ENCODE measurements at regions not wholly inside any gene's neighbourhood (a gene's known extent, or its start where the extent isn't known, plus 50 kb on each side); places are given as distances from the start of the nearest gene placed in this dataset.

- Mint-ChIP-seq H3K9me3 (ENCODE audit: unreplicated experiment) (peaks cover 17% of the 10 kb centered on the region), H3K27ac (ENCODE audit: unreplicated experiment) (no peak overlapping the region), H3K27me3 (ENCODE audit: insufficient read depth, unreplicated experiment) (no peaks in the 10 kb centered on the region), H3K4me3 (ENCODE audit: unreplicated experiment) (no peak overlapping the region), H3K36me3 (ENCODE audit: insufficient read depth, unreplicated experiment) (no peaks in the 10 kb centered on the region), H3K4me1 (ENCODE audit: low read depth, unreplicated experiment) (no peaks in the 10 kb centered on the region)
- Histone ChIP-seq H3K9me3 (no peaks in the 10 kb centered on the region), H3K36me3 (ENCODE audit: control insufficient read depth, insufficient read depth, low read length) (no peaks in the 10 kb centered on the region), H3K27me3 (replicated peaks; ENCODE audit: control insufficient read depth, insufficient read depth, low read length) (no peaks in the 10 kb centered on the region), H3K4me1 (no peaks in the 10 kb centered on the region), H3K4me3 (ENCODE audit: low read depth, low read length) (no peak overlapping the region)
- DNase-seq, result no peak
- BruUV-seq (replicated peaks), result no TSS peak
- POLR2A ChIA-PET, result no interaction called here
- CTCF ChIA-PET, result no interaction called here
- TF ChIP-seq CTCF (IDR thresholded peaks at IDR 0.05; ENCODE audit: insufficient read depth in 1 of 2, low read depth in 1 of 2, low read length in 1 of 2, severe bottlenecking in 1 of 2, unreplicated experiment in 1 of 2), result no peak
- intact Hi-C loops (cut with micrococcal nuclease; ENCODE audit: unreplicated experiment), result no loop called here
Observed at GRCh38 chr9:106065579-106066214, 371.4 kb downstream of the TMEM38B start.

- no peaks in the 10 kb centered on the region for H3K27me3 ChIP-seq (replicated peaks; ENCODE audit: control insufficient read depth, insufficient read depth, low read length)
- H3K4me1 ChIP-seq, result no peaks in the 10 kb centered on the region
- no peak for DNase-seq
- no peaks in the 10 kb centered on the region for H3K36me3 ChIP-seq (ENCODE audit: control insufficient read depth, insufficient read depth, low read length)
- H3K9me3 Mint-ChIP-seq (ENCODE audit: unreplicated experiment), result peaks cover 17% of the 10 kb centered on the region
- H3K36me3 Mint-ChIP-seq (ENCODE audit: insufficient read depth, unreplicated experiment), result no peaks in the 10 kb centered on the region
- no peaks in the 10 kb centered on the region for H3K9me3 ChIP-seq
- no peak overlapping the region for H3K4me3 Mint-ChIP-seq (ENCODE audit: unreplicated experiment)
- H3K4me3 ChIP-seq (ENCODE audit: low read depth, low read length), result no peak overlapping the region
- no peak for TF ChIP-seq CTCF (IDR thresholded peaks at IDR 0.05; ENCODE audit: insufficient read depth in 1 of 2, low read depth in 1 of 2, low read length in 1 of 2, severe bottlenecking in 1 of 2, unreplicated experiment in 1 of 2)
- BruUV-seq (replicated peaks), result no TSS peak
- POLR2A ChIA-PET, result no interaction called here
- CTCF ChIA-PET, result no interaction called here
- H3K27ac Mint-ChIP-seq (ENCODE audit: unreplicated experiment), result no peak overlapping the region
- H3K4me1 Mint-ChIP-seq (ENCODE audit: low read depth, unreplicated experiment), result no peaks in the 10 kb centered on the region
- intact Hi-C loops (cut with micrococcal nuclease; ENCODE audit: unreplicated experiment), result no loop called here
- H3K27me3 Mint-ChIP-seq (ENCODE audit: insufficient read depth, unreplicated experiment), result no peaks in the 10 kb centered on the region
Observed at GRCh38 chr9:106066940-106067524, 372.7 kb downstream of the TMEM38B start.

- no TSS peak for BruUV-seq (replicated peaks)
- no peak overlapping the region for H3K4me3 ChIP-seq (ENCODE audit: low read depth, low read length)
- no peaks in the 10 kb centered on the region for H3K4me1 Mint-ChIP-seq (ENCODE audit: low read depth, unreplicated experiment)
Observed at GRCh38 chr9:106069241-106069640, 374.9 kb downstream of the TMEM38B start.

More at GRCh38 chr9:106069241-106069640, 374.9 kb downstream of the TMEM38B start:
- Histone ChIP-seq H3K4me1 (no peaks in the 10 kb centered on the region), H3K27me3 (replicated peaks; ENCODE audit: control insufficient read depth, insufficient read depth, low read length) (no peaks in the 10 kb centered on the region), H3K9me3 (no peaks in the 10 kb centered on the region), H3K36me3 (ENCODE audit: control insufficient read depth, insufficient read depth, low read length) (no peaks in the 10 kb centered on the region)
- Mint-ChIP-seq H3K9me3 (ENCODE audit: unreplicated experiment) (peaks cover 17% of the 10 kb centered on the region), H3K36me3 (ENCODE audit: insufficient read depth, unreplicated experiment) (no peaks in the 10 kb centered on the region), H3K4me3 (ENCODE audit: unreplicated experiment) (no peak overlapping the region), H3K27me3 (ENCODE audit: insufficient read depth, unreplicated experiment) (no peaks in the 10 kb centered on the region), H3K27ac (ENCODE audit: unreplicated experiment) (no peak overlapping the region)
- intact Hi-C loops (cut with micrococcal nuclease; ENCODE audit: unreplicated experiment), result no loop called here
- DNase-seq, result no peak
- ChIA-PET POLR2A (no interaction called here), CTCF (no interaction called here)
- TF ChIP-seq CTCF (IDR thresholded peaks at IDR 0.05; ENCODE audit: insufficient read depth in 1 of 2, low read depth in 1 of 2, low read length in 1 of 2, severe bottlenecking in 1 of 2, unreplicated experiment in 1 of 2), result no peak
